GM18861 (cell line): ENCODE measurements at regions not wholly inside any gene's neighbourhood (a gene's known extent, or its start where the extent isn't known, plus 50 kb on each side); places are given as distances from the start of the nearest gene placed in this dataset.
"Not testable (repeated sequence)": the region's sequence is repeated elsewhere in the genome, so short reads cannot be mapped to it uniquely, and the experiment has no call there.

ENCODE experiments used
- ATAC-seq: cut with Tn5 transposase; IDR thresholded peaks from one replicate; pipeline ENCODE4 v1.9.1; 2021; ENCODE audit not compliant: unreplicated experiment

GRCh38 chr2:76050196-76050595 is 339.5 kb upstream of the GCFC2 start:
- ATAC-seq = no peak

GRCh38 chr2:76044701-76045100 is 334.0 kb upstream of the GCFC2 start:
- no peak for ATAC-seq

GRCh38 chr2:76039505-76039904 is 328.8 kb upstream of the GCFC2 start:
- no peak for ATAC-seq

- ATAC-seq = no peak
These were observed 317.0 kb upstream of the GCFC2 start for GRCh38 chr2:76027761-76028160.

GRCh38 chr2:76019128-76019527 is 308.4 kb upstream of the GCFC2 start:
- no peak for ATAC-seq

GRCh38 chr2:76009484-76009883 is 298.8 kb upstream of the GCFC2 start:
- ATAC-seq = no peak

GRCh38 chr2:76008001-76008702 is 297.4 kb upstream of the GCFC2 start:
- peak; percentile 66 for ATAC-seq

- no peak for ATAC-seq
These were observed 289.7 kb upstream of the GCFC2 start for GRCh38 chr2:76000425-76000824.

- no peak for ATAC-seq
These were observed 287.7 kb upstream of the GCFC2 start for GRCh38 chr2:75998451-75998850.

GRCh38 chr2:75994759-75995158 is 284.0 kb upstream of the GCFC2 start:
- ATAC-seq = no peak

- ATAC-seq = not testable (repeated sequence)
These were observed 277.9 kb upstream of the GCFC2 start for GRCh38 chr2:75988622-75989021.

GRCh38 chr2:75986617-75987016 is 275.9 kb upstream of the GCFC2 start:
- ATAC-seq = no peak

- ATAC-seq = no peak
These were observed 272.0 kb upstream of the GCFC2 start for GRCh38 chr2:75982719-75983118.

GRCh38 chr2:75964646-75965045 is 253.9 kb upstream of the GCFC2 start:
- no peak for ATAC-seq

- ATAC-seq = no peak
These were observed 249.8 kb upstream of the GCFC2 start for GRCh38 chr2:75960472-75961009.

GRCh38 chr2:75959724-75960471 is 249.2 kb upstream of the GCFC2 start:
- no peak for ATAC-seq

- no peak for ATAC-seq
These were observed 244.0 kb upstream of the GCFC2 start for GRCh38 chr2:75954761-75955160.

- no peak for ATAC-seq
These were observed 241.5 kb upstream of the GCFC2 start for GRCh38 chr2:75952173-75952572.

GRCh38 chr2:75949385-75950030 is 238.8 kb upstream of the GCFC2 start:
- no peak for ATAC-seq

- ATAC-seq = no peak
These were observed 225.6 kb upstream of the GCFC2 start for GRCh38 chr2:75936311-75936710.

- ATAC-seq = no peak
These were observed 222.3 kb upstream of the GCFC2 start for GRCh38 chr2:75932996-75933395.

- ATAC-seq = no peak
These were observed 217.4 kb upstream of the GCFC2 start for GRCh38 chr2:75928093-75928492.
